Stimulated activated CD4-positive, alpha-beta T cell treated with anti-CD3 and anti-CD28 coated beads, TNF-alpha, amount 100 ng/mL, for 4 hours (primary cell): ENCODE measurements at regions not wholly inside any gene's neighbourhood (a gene's known extent, or its start where the extent isn't known, plus 50 kb on each side); places are given as distances from the start of the nearest gene placed in this dataset.
"Not testable (repeated sequence)": the region's sequence is repeated elsewhere in the genome, so short reads cannot be mapped to it uniquely, and the experiment has no call there.

Experiments
- DNase-seq, 3 experiments: peaks; one replicate each; pipeline ENCODE4 v3.0.0-alpha.2; 2020; ENCODE audit warnings: low read depth in 3 of 3

DNA sequence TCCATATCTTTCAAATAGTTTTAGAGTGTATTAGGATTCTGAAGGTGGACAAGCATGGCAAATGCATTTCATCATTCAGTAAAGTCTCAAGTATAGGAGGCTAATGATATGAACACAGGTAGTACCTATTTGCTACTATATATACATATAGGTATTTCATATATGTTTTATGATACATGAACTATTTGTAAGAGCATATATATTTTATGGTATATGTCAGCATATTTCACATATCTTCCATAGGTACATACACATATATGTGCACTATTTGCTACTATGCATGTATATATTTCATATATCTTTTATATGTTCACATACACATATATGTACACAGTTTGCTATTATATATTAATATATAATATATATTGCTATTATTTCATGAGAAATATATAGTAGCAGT, 1291.7 kb upstream of the MIR17HG start:
- DNase-seq: no peak

- DNase-seq: not testable (repeated sequence)
Observed at GRCh38 chr13:90064226-90064625, 1283.3 kb upstream of the MIR17HG start.

DNA sequence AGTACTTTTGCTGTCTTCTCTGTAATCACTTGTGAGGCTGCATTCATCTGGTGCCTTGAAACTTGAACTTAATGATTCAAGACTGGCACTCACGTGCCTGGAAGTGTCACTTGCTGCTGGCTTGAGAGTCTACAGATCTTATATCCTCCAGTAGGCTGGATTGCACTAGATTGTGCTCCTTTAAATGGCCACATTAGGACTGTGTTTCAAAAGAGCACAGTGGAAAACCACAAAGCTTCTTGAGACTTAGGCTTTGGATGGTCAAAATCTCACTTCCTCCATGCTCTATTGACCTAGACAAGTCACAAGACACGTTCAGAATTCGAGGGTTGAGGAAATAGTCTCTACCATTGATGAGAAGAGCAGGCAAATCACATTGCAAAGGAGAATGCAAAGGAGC, 1278.8 kb upstream of the MIR17HG start:
- no peak for DNase-seq

DNA sequence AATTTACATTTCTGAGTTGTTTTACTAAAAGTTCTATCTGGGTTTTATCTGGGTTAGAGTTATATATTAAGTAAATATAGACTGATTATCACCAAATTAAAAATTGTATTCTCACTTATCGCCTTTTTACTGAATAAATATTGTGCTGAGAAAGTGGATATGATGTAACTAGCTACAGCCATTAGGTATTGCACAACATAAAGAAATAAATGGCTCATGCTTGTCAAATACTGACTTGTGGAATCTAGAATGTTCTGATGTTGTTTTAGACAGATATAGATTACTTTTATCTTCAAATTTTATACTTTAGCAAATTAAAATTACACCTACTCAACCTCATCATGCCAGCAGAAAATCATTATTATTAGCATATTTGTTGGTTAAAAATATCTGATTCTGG, 1277.1 kb upstream of the MIR17HG start:
- DNase-seq: no peak

- DNase-seq: no peak
Observed at GRCh38 chr13:90070837-90071525, 1276.5 kb upstream of the MIR17HG start.

DNA sequence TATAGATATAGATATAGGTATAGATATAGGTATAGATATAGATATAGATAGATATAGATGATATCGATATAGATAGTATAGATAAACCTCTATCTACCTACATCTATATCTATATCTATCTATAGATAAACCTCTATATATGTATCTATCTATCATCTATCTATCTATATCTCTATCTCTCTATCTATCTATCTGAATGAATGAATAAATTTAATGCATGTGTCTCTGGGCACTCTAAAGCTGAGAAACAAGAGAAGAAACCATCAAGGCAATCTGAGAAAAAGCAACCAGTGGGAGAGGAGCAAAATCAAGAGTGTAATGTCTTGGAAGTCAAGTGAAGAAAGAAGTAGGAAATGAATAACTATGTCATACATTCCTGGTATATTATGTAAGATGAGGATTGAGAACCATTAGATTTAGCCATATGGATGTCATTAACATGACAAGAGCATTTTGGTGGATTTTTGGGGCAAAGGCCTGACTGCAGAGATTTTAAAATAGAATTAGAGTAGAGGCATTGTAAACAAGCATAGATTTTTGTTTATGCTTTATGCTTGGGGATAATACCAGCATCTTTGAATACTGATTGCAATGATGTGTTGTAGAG, 1262.7 kb upstream of the MIR17HG start:
- no peak for DNase-seq

DNA sequence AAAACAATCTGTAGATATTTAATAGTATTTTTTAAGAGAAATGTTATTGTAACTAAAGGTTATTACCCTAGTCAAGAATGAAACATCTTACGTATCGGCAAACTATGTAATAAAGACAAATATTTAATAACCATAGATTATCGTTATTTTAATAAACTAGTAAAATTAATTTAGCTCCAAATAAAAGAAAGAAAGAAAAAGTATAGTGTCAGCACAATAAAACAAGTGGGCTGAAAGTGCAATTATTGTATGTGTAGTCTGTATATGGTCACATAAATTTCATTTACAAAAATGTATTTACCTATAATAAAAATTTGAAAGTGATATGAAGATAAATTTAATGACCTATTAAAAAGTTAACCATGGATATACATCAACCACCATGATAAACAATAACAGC, 1258.4 kb upstream of the MIR17HG start:
- DNase-seq: no peak

- no peak for DNase-seq
Observed at GRCh38 chr13:90091611-90092010, 1255.9 kb upstream of the MIR17HG start.

GRCh38 chr13:90094357-90094756, 1253.1 kb upstream of the MIR17HG start:
- no peak for DNase-seq

DNA sequence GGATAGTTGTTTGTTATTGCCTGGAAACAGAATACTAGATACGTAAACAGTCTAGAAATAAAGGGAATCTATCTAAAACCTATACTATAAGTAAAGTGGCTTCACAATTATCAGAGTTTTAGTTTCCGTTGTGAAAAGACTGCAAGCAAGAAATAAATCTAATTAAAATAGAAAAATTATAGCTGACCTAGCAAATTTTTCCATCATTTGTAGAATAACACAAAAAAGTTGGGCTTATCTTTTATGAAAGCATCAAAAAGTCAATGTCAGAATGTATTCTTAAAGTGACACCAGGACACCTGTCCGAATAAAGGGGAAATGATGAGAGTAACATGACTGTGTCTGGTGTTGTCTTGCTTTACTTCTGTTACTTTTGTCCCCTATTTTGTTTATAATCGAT, 1248.9 kb upstream of the MIR17HG start:
- no peak for DNase-seq

- DNase-seq: no peak
Observed at GRCh38 chr13:90099847-90100246, 1247.6 kb upstream of the MIR17HG start.

GRCh38 chr13:90103099-90103784, 1244.2 kb upstream of the MIR17HG start:
- no peak for DNase-seq

DNA sequence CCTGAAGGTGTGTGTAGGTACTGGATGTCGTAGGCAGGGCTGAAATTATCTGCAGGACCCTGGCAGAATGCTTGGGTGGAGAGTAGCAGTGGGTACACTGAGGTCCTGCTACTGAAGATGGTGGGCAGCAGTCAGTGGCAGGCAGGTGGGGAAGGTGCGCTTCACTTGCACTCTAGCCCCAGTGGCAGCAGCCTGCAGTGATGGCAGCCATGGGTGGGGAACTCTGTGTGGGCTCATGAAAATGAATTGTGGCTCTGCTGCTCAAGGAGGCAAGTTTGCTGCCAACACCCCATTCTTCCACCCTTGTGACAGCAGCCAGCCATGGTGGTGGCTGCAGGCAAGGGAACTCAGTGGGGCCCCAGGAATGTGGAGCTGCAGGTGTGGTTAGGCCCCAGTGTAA, 1242.7 kb upstream of the MIR17HG start:
- no peak for DNase-seq

DNA sequence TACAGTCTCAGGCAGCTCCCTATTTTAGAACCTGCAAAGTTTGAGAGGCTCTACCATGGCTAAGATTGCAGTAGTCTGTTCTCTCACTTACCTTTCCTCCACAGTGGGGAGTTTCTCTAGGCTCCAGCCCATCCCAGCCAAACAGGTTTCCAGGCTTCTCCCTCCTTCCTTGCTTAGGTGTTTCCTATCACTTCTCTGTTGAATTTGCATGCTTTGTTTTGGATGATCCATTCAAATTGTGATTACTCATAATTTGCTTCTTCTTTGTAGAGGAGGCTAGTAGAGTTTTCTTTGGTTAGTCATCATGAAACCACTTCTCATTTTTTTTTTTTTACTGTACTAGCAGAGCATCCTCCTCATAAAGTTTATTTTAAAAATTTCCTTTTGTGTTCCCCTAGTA, 1242.2 kb upstream of the MIR17HG start:
- DNase-seq: no peak

GRCh38 chr13:90105849-90106496, 1241.5 kb upstream of the MIR17HG start:
- no peak for DNase-seq

DNA sequence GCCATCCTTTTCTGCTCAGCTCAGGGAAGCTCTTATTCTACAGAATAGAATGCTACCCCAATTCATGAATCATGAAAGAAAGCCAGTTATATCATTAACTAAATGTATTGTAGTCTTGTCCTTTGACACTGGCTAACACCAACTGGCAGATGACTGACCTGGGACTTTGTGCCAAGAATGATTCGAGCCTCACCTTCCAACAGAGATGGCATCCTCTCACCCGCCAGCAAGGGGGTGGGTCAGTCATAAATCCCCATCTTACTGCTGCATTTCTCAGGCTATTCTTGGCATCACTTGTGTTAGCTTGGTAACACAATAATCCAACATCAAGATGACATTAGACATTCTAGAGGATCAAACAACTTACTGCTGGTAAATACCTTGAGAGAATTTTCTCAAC, 1239.8 kb upstream of the MIR17HG start:
- DNase-seq: no peak

DNA sequence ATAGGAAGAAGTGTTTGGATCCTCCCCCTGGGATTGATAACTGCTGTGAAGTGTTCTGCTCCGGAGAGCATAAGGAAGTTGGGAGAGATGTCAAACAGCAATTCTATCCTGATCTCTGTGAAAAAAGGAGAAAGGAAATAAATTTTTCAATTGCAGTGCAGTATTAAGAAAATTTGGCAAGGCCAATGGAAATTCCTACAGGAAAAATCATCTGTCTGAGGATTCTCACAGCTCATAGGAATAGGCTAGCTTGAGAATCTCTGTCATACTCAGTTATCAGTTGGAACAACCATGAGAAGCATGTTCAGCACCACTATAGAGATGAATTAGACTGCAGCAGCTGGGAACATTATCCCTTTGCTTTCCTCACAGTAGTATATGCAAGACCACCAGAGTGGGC, 1238.9 kb upstream of the MIR17HG start:
- DNase-seq: no peak

DNA sequence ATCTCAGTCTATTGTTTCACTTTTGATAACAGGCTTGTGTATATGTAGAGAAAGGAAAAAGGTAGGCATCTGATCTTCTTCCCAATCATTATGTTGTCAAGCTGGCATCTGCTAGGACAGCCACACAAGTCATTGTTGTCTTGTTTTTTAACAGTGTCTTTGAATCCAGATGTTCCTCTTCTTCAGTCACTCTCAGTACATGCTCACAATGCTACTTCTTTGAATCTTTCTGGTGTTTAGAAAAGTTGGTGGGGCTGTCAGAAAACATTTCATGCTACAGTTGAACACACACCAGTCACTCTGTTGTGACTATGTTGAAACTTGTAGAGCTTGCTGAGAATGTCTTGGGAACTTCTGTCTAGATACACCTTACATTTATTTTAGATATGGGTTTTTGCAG, 1231.4 kb upstream of the MIR17HG start:
- DNase-seq: no peak

- no peak for DNase-seq
Observed at GRCh38 chr13:90118467-90119071, 1228.9 kb upstream of the MIR17HG start.

DNA sequence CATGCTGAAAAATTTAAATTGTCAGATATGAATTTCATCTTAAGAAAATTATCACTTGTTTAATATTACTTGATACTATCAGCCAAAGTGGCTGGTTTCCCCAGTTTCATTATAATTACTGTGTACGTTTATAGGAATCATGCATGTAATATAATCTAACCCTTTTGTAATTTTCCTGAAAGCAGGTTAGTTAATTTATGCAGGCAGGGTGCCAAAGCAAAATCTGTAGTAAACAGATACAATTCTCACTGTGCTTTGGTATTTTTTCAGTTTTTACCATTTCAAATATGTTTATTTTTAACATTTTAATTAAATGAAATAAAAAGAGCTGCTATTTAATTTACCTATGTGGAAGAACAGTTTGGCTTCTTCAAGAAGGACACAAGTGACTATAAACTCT, 1227.5 kb upstream of the MIR17HG start:
- DNase-seq: no peak

GRCh38 chr13:90121784-90122183, 1225.7 kb upstream of the MIR17HG start:
- DNase-seq: no peak

GRCh38 chr13:90122531-90122930, 1225.0 kb upstream of the MIR17HG start:
- DNase-seq: no peak
